WTC11 (cell line): ENCODE measurements at regions not wholly inside any gene's neighbourhood (a gene's known extent, or its start where the extent isn't known, plus 50 kb on each side); places are given as distances from the start of the nearest gene placed in this dataset.

Experiments used
- ATAC-seq: fragments of 200-7000 bp; cut with Tn5 transposase; 2 replicates; pipeline ENCODE4 v1.10.0; 2021; ENCODE audit warnings: mild to moderate bottlenecking, moderate library complexity
- CTCF ChIA-PET: fragments of 300-600 bp; sonication (Branson Sonifier 250); formaldehyde crosslinking; loops from one replicate; lab custom pipeline; 2021; ENCODE audit warnings: antibody characterized with exemption; lab: Charles Lee
- POLR2A ChIA-PET: fragments of 350-600 bp; sonication (Branson Sonifier 250); formaldehyde crosslinking; loops from one replicate; lab custom pipeline; 2021; ENCODE audit warnings: antibody characterized with exemption; lab: Charles Lee
- DNase-seq: peaks from one replicate; pipeline ENCODE4 v3.0.0; 2021; ENCODE audit warnings: low spot score
- H3K27ac Mint-ChIP-seq: 2 replicates; pipeline ENCODE4 v1.8.0; 2021; ENCODE audit warnings: mixed read lengths
- H3K27me3 Mint-ChIP-seq: 2 replicates; pipeline ENCODE4 v1.8.0; 2021; ENCODE audit warnings: low read depth, mild to moderate bottlenecking, moderate library complexity, mixed read lengths
- H3K36me3 Mint-ChIP-seq: 2 replicates; pipeline ENCODE4 v1.8.0; 2021; ENCODE audit warnings: mixed read lengths
- H3K4me1 Mint-ChIP-seq: 2 replicates; pipeline ENCODE4 v1.8.0; 2022; ENCODE audit warnings: mixed read lengths
- H3K4me3 Mint-ChIP-seq: 2 replicates; pipeline ENCODE4 v1.8.0; 2021; ENCODE audit warnings: mild to moderate bottlenecking, moderate library complexity, mixed read lengths
- H3K9me3 Mint-ChIP-seq: 2 replicates; pipeline ENCODE4 v1.8.0; 2021; ENCODE audit warnings: mixed read lengths
- CREB1 ChIP-seq: sonication (generic); formaldehyde crosslinking; IDR thresholded peaks from 2 replicates; pipeline ENCODE4 v1.8.0; 2023; ENCODE audit warnings: mild to moderate bottlenecking, missing genetic modification reagents
- CREM ChIP-seq: sonication (generic); formaldehyde crosslinking; IDR thresholded peaks from 2 replicates; pipeline ENCODE4 v1.8.1; 2022; ENCODE audit warnings: mild to moderate bottlenecking, missing genetic modification reagents, moderate library complexity
- ELF4 ChIP-seq: sonication (generic); formaldehyde crosslinking; IDR thresholded peaks from 2 replicates; pipeline ENCODE4 v1.8.1; 2022; ENCODE audit warnings: low read depth, mild to moderate bottlenecking, moderate library complexity, missing genetic modification reagents
- EMX1 ChIP-seq: fragments of 250-450 bp; sonication (Bioruptor Pico); IDR thresholded peaks from 2 replicates; pipeline ENCODE4 v1.8.0; 2021; ENCODE audit warnings: mild to moderate bottlenecking
- GRHL2 ChIP-seq: fragments of 250-450 bp; sonication (Bioruptor Pico); IDR thresholded peaks from 2 replicates; pipeline ENCODE4 v1.8.0; 2022; ENCODE audit warnings: mild to moderate bottlenecking, moderate library complexity; ENCODE audit not compliant: insufficient replicate concordance, severe bottlenecking
- JUN ChIP-seq: sonication (generic); formaldehyde crosslinking; IDR thresholded peaks from 2 replicates; pipeline ENCODE4 v1.8.0; 2023; ENCODE audit warnings: mild to moderate bottlenecking, missing genetic modification reagents
- KAT7 ChIP-seq: sonication (generic); formaldehyde crosslinking; IDR thresholded peaks from 2 replicates; pipeline ENCODE4 v1.8.1; 2023; ENCODE audit warnings: missing genetic modification reagents, mild to moderate bottlenecking, borderline replicate concordance
- NR3C1 ChIP-seq: sonication (generic); formaldehyde crosslinking; conservative IDR thresholded peaks from 2 replicates; pipeline ENCODE4 v1.8.1; 2023; ENCODE audit warnings: low read depth, mild to moderate bottlenecking, missing genetic modification reagents
- RELA ChIP-seq: sonication (generic); formaldehyde crosslinking; IDR thresholded peaks from 2 replicates; pipeline ENCODE4 v1.8.1; 2022; ENCODE audit warnings: missing genetic modification reagents, mild to moderate bottlenecking, borderline replicate concordance
- RORB ChIP-seq: fragments of 250-450 bp; sonication (Bioruptor Pico); IDR thresholded peaks from 2 replicates; pipeline ENCODE4 v1.9.0; 2021; ENCODE audit warnings: mild to moderate bottlenecking
- SP1 ChIP-seq: sonication (generic); formaldehyde crosslinking; conservative IDR thresholded peaks from 2 replicates; pipeline ENCODE4 v1.8.1; 2022; ENCODE audit warnings: missing genetic modification reagents
- TP53 ChIP-seq: sonication (generic); formaldehyde crosslinking; IDR thresholded peaks from 2 replicates; pipeline ENCODE4 v1.8.1; 2023; ENCODE audit warnings: mild to moderate bottlenecking, missing genetic modification reagents
- ZNF121 ChIP-seq: sonication (generic); formaldehyde crosslinking; IDR thresholded peaks from 2 replicates; pipeline ENCODE4 v1.8.0; 2023; ENCODE audit warnings: missing genetic modification reagents
- ZNF232 ChIP-seq: sonication (generic); formaldehyde crosslinking; IDR thresholded peaks from 2 replicates; pipeline ENCODE4 v1.8.0; 2022; ENCODE audit warnings: mild to moderate bottlenecking, missing genetic modification reagents
- TF ChIP-seq, protein P1 (sequence below): sonication (generic); formaldehyde crosslinking; IDR thresholded peaks from 2 replicates; pipeline ENCODE4 v1.8.1; 2023; ENCODE audit warnings: mild to moderate bottlenecking, missing genetic modification reagents
- TF ChIP-seq, protein P2 (sequence below): fragments of 200-600 bp; IDR thresholded peaks from 2 replicates; pipeline ENCODE4 v1.8.0; 2022; ENCODE audit warnings: antibody characterized with exemption
- TF ChIP-seq, protein P3 (sequence below): sonication (generic); formaldehyde crosslinking; IDR thresholded peaks from 2 replicates; pipeline ENCODE4 v1.8.1; 2022; ENCODE audit warnings: mild to moderate bottlenecking, missing genetic modification reagents, moderate library complexity, borderline replicate concordance
- TF ChIP-seq, protein P4 (sequence below): sonication (generic); formaldehyde crosslinking; IDR thresholded peaks from 2 replicates; pipeline ENCODE4 v1.8.0; 2022; ENCODE audit warnings: mild to moderate bottlenecking, missing genetic modification reagents
- TF ChIP-seq, protein P5 (sequence below): sonication (generic); formaldehyde crosslinking; IDR thresholded peaks from 2 replicates; pipeline ENCODE4 v1.8.0; 2022; ENCODE audit warnings: mild to moderate bottlenecking, missing genetic modification reagents
- TF ChIP-seq, protein P6 (sequence below): fragments of 250-450 bp; sonication (Bioruptor Pico); IDR thresholded peaks from 2 replicates; pipeline ENCODE4 v1.9.0; 2021; ENCODE audit warnings: moderate library complexity, mild to moderate bottlenecking, inconsistent platforms, borderline replicate concordance
- TF ChIP-seq, protein P7 (sequence below): sonication (generic); formaldehyde crosslinking; IDR thresholded peaks from 2 replicates; pipeline ENCODE4 v1.8.1; 2022; ENCODE audit warnings: low read depth, missing genetic modification reagents, borderline replicate concordance

DNA sequence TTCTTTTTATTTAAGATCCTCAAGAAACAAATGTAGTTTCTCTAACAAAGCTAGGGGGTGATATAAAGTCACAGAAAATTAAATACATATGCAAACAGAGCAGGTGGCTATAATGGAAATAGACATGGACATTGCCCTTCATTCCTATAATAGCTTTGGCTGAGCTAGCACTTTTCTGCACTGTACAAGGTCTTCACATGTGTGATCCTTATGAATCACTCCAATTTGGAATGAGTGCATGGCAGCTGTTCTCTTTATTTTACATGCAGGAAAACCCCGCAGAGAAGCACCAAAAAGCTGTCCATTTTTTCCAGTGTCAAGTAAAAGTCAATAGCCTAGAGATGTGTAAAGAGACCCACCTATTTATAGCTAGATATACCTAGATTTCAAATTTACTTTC, 747.4 kb upstream of the SLC8A1 start (continued):
- TF ChIP-seq, protein P1, sequence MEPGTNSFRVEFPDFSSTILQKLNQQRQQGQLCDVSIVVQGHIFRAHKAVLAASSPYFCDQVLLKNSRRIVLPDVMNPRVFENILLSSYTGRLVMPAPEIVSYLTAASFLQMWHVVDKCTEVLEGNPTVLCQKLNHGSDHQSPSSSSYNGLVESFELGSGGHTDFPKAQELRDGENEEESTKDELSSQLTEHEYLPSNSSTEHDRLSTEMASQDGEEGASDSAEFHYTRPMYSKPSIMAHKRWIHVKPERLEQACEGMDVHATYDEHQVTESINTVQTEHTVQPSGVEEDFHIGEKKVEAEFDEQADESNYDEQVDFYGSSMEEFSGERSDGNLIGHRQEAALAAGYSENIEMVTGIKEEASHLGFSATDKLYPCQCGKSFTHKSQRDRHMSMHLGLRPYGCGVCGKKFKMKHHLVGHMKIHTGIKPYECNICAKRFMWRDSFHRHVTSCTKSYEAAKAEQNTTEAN, result no peak
- TF ChIP-seq, all 79 proteins: peak for 0

DNA sequence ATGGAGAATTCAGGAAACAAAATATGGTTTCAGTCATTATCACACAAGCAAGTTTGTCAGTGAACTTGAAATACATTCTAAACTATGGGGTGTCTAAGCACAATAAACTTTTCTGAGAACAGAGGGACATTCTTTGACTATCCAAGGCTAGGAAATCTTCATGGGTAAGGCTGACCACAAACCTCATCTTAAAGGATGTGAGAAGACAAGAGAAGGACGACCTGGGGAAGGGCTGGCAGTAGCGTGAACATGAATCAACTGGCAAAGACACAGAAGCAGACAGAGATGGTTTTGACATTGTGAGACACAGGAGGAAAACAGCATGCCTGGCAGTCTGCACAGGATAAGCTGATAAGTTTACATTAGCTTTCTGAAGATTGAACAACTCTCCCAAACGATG, 752.4 kb upstream of the SLC8A1 start:
- TF ChIP-seq JUN (CRISPR knock-in tag), result no peak
- TF ChIP-seq, protein P2, sequence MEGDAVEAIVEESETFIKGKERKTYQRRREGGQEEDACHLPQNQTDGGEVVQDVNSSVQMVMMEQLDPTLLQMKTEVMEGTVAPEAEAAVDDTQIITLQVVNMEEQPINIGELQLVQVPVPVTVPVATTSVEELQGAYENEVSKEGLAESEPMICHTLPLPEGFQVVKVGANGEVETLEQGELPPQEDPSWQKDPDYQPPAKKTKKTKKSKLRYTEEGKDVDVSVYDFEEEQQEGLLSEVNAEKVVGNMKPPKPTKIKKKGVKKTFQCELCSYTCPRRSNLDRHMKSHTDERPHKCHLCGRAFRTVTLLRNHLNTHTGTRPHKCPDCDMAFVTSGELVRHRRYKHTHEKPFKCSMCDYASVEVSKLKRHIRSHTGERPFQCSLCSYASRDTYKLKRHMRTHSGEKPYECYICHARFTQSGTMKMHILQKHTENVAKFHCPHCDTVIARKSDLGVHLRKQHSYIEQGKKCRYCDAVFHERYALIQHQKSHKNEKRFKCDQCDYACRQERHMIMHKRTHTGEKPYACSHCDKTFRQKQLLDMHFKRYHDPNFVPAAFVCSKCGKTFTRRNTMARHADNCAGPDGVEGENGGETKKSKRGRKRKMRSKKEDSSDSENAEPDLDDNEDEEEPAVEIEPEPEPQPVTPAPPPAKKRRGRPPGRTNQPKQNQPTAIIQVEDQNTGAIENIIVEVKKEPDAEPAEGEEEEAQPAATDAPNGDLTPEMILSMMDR, result no peak
- peaks cover 3% of the 10 kb centered on the region; the same call in 1 of the 2 replicates for H3K9me3 Mint-ChIP-seq
- ATAC-seq (no peak), DNase-seq (no peak)
- H3K27ac Mint-ChIP-seq, result no peak overlapping the region
- no peak overlapping the region for H3K4me3 Mint-ChIP-seq
- H3K36me3 Mint-ChIP-seq, result no peaks in the 10 kb centered on the region
- POLR2A ChIA-PET, result no interaction called here
- H3K4me1 Mint-ChIP-seq, result peaks cover 8% of the 10 kb centered on the region
- no peaks in the 10 kb centered on the region for H3K27me3 Mint-ChIP-seq
- CTCF ChIA-PET, result no interaction called here

DNA sequence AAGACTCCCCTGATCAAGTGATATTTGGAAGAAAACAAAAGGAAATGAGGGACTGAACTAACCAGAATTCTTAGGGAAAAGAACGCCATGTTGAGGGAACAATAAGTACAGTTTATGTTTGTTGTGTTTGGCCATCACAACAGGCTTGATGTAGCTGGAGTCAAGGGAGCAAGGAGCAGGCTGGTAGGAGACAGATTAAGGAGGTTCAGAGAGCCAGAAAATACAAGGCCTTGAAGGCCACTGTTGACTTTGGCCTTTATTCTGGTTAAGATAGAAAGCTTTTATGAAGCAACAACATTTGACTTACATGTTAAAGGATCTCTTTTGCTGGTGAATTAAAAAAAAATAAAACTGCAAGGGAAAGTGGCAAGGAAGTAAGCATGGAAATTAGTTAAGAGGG, 754.1 kb upstream of the SLC8A1 start:
- H3K27me3 Mint-ChIP-seq, result no peaks in the 10 kb centered on the region
- peaks cover 8% of the 10 kb centered on the region for H3K4me1 Mint-ChIP-seq
- ATAC-seq (no peak), DNase-seq (no peak)
- H3K36me3 Mint-ChIP-seq, result no peaks in the 10 kb centered on the region
- no peak overlapping the region for H3K4me3 Mint-ChIP-seq
- ChIA-PET CTCF (no interaction called here), POLR2A (no interaction called here)
- TF ChIP-seq ZNF121 (CRISPR knock-in tag), result no peak
- TF ChIP-seq NR3C1 (CRISPR knock-in tag), result no peak
- TF ChIP-seq, protein P3, sequence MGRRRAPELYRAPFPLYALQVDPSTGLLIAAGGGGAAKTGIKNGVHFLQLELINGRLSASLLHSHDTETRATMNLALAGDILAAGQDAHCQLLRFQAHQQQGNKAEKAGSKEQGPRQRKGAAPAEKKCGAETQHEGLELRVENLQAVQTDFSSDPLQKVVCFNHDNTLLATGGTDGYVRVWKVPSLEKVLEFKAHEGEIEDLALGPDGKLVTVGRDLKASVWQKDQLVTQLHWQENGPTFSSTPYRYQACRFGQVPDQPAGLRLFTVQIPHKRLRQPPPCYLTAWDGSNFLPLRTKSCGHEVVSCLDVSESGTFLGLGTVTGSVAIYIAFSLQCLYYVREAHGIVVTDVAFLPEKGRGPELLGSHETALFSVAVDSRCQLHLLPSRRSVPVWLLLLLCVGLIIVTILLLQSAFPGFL (CRISPR knock-in tag), result no peak
- TF ChIP-seq, protein P4, sequence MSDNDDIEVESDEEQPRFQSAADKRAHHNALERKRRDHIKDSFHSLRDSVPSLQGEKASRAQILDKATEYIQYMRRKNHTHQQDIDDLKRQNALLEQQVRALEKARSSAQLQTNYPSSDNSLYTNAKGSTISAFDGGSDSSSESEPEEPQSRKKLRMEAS, result no peak
- no peak for TF ChIP-seq SP1 (CRISPR knock-in tag)
- no peak for TF ChIP-seq EMX1
- TF ChIP-seq, protein P5, sequence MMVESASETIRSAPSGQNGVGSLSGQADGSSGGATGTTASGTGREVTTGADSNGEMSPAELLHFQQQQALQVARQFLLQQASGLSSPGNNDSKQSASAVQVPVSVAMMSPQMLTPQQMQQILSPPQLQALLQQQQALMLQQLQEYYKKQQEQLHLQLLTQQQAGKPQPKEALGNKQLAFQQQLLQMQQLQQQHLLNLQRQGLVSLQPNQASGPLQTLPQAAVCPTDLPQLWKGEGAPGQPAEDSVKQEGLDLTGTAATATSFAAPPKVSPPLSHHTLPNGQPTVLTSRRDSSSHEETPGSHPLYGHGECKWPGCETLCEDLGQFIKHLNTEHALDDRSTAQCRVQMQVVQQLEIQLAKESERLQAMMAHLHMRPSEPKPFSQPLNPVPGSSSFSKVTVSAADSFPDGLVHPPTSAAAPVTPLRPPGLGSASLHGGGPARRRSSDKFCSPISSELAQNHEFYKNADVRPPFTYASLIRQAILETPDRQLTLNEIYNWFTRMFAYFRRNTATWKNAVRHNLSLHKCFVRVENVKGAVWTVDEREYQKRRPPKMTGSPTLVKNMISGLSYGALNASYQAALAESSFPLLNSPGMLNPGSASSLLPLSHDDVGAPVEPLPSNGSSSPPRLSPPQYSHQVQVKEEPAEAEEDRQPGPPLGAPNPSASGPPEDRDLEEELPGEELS (CRISPR knock-in tag), result no peak
- no peak for TF ChIP-seq KAT7 (CRISPR knock-in tag)
- no peak for TF ChIP-seq ELF4
- no peak for TF ChIP-seq CREB1 (CRISPR knock-in tag)
- TF ChIP-seq, protein P1, result no peak
- no peak for TF ChIP-seq ZNF232 (CRISPR knock-in tag)
- TF ChIP-seq CREM (CRISPR knock-in tag), result no peak
- no peak for TF ChIP-seq TP53 (CRISPR knock-in tag)
- TF ChIP-seq RORB, result no peak
- TF ChIP-seq, protein P6, sequence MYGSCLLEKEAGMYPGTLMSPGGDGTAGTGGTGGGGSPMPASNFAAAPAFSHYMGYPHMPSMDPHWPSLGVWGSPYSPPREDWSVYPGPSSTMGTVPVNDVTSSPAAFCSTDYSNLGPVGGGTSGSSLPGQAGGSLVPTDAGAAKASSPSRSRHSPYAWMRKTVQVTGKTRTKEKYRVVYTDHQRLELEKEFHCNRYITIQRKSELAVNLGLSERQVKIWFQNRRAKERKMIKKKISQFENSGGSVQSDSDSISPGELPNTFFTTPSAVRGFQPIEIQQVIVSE (CRISPR knock-in tag), result no peak
- TF ChIP-seq RELA (CRISPR knock-in tag), result no peak
- no peak for TF ChIP-seq GRHL2
- TF ChIP-seq, protein P7, sequence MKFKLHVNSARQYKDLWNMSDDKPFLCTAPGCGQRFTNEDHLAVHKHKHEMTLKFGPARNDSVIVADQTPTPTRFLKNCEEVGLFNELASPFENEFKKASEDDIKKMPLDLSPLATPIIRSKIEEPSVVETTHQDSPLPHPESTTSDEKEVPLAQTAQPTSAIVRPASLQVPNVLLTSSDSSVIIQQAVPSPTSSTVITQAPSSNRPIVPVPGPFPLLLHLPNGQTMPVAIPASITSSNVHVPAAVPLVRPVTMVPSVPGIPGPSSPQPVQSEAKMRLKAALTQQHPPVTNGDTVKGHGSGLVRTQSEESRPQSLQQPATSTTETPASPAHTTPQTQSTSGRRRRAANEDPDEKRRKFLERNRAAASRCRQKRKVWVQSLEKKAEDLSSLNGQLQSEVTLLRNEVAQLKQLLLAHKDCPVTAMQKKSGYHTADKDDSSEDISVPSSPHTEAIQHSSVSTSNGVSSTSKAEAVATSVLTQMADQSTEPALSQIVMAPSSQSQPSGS (CRISPR knock-in tag), result no peak
- no peak for TF ChIP-seq JUN (CRISPR knock-in tag)
- H3K27ac Mint-ChIP-seq, result no peak overlapping the region
- peaks cover 11% of the 10 kb centered on the region; the same call in 1 of the 2 replicates for H3K9me3 Mint-ChIP-seq
